ENCODE measurements at regions not wholly inside any gene's neighbourhood (a gene's known extent, or its start where the extent isn't known, plus 50 kb on each side); places are given as distances from the start of the nearest gene placed in this dataset.

DNA sequence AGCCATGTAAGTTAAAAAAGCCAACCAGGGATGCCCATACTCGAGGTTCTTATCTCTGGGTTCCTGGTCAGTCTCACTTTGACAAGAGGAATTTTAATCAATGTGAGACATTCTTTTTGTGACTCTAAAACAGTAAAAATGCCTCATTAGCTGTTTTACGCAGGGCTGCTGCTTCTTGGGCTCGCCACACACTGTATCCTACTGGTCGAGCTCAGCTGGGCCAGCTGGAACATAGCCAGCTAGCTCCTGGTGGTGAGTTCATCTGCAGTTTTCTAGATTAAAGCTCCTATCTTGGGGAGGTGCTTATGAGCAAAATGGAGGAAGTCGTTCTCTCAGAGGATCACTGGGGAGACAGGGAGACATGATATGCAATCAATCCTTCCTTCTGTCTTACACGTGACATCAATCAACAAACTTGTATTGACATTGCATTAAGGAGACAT is 55.9 kb upstream of the LEF1 start:
- no peak for DNase-seq (ENCODE audit: low read depth in 1 of 2, low spot score in 1 of 2)

DNA sequence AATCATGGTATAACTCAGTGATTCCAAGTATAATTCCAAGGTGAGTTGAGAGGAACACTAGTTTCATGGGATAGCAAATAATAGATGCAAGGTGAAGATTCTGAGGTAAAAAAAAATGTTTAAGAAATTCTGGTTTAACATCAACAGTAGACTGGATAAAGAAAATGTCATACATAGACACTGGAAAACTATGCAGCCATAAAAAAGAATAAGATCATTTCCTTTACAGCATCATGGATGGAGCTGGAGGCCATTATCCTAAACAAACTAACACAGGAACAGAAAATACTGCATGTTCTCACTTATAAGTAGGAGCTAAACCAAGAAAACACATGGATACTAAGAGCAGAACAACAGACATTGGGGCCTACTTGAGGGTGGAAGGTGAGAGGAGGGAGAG is 54.6 kb upstream of the LEF1 start:
- DNase-seq (ENCODE audit: low read depth in 1 of 2, low spot score in 1 of 2), result no peak

DNA sequence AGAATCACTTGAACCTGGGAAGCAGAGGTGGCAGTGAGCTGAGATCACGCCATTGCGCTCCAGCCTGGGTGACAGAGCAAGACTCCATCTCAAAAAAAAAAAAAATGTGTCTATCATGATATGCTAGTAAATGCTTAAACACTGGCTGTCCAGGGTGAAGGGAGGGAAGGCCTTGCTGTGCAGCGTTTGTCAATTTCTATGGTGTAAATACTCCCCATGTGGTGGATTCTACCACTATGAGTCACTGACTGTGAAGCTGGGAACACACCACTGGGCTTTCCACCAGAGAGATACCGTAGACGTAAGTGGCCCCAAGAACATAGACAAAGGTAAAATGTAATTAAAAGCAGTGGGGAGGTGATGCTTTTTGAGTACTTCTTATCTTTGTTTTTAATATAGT is 51.3 kb upstream of the LEF1 start:
- no peak for DNase-seq (ENCODE audit: low read depth in 1 of 2, low spot score in 1 of 2)
